ENCODE measurements at regions not wholly inside any gene's neighbourhood (a gene's known extent, or its start where the extent isn't known, plus 50 kb on each side); places are given as distances from the start of the nearest gene placed in this dataset.

DNA sequence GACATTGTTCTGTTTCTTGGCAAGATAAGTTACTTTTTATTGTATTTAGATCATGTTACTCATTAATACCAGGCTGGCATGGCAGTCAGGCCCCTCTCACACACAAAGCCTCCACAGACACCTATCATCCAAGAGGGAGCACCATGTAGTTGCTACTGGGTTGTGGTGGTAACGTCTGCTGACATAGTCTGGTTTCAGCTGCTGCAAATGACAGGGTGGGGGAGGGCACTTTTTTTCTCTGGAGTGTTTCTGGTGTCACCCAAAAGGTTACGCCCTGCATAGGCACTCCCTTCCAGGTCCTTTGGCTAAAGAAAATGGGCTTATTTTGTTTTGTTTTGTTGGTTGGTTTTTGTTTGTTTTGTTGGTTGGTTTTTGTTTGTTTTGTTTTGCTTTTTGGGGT lies 236.4 kb upstream of the RIMS1 start:
- Histone ChIP-seq H3K9ac (ENCODE audit: low read length) (no peak overlapping the region), H3K9me3 (ENCODE audit: control insufficient read depth in 1 of 2, insufficient read depth in 1 of 2, low read depth in 1 of 2, low read length in 2 of 2) (peaks cover 0 to 4% of the 10 kb centered on the region in 2 experiments; a peak in 2 of 4 replicates), H3K4me1 (ENCODE audit: control insufficient read depth in 1 of 2, insufficient read depth in 2 of 2, low read length in 2 of 2) (no peaks in the 10 kb centered on the region), H3K4me3 (replicated peaks in 1 of 2; ENCODE audit: low read depth in 1 of 2, low read length in 2 of 2) (no peak overlapping the region), H3K36me3 (ENCODE audit: control insufficient read depth in 1 of 2, insufficient read depth in 2 of 2, low read length in 2 of 2) (no peaks in the 10 kb centered on the region), H3K27me3 (ENCODE audit: insufficient read depth, low read length) (no peaks in the 10 kb centered on the region), H2AFZ (ENCODE audit: low read depth, low read length, poor library complexity, severe bottlenecking) (no peak overlapping the region), H3K79me2 (ENCODE audit: insufficient read depth, low read length) (no peaks in the 10 kb centered on the region), H3K4me2 (ENCODE audit: low read length) (no peak overlapping the region), H3K9me2 (ENCODE audit: insufficient read depth) (no peaks in the 10 kb centered on the region), H3K27ac (ENCODE audit: low read depth, low read length) (no peak overlapping the region), H4K20me1 (ENCODE audit: insufficient read depth) (no peaks in the 10 kb centered on the region)
- ChIA-PET RAD21 (ENCODE audit: low non-redundant PET in 1 of 2, low total read pairs in 2 of 2, uncharacterized antibody in 2 of 2, unreplicated experiment in 2 of 2) (no interaction called here), POLR2A (no interaction called here), CTCF (no interaction called here)
- ATAC-seq (no peak), DNase-seq (ENCODE audit: low read depth, low spot score) (no peak)
- no peak for TF ChIP-seq CEBPB (IDR thresholded peaks at IDR 0.05; ENCODE audit: low read depth)
- TF ChIP-seq ZFX (IDR thresholded peaks at IDR 0.05) = no peak
- TF ChIP-seq RAD21 (IDR thresholded peaks at IDR 0.05; ENCODE audit: low read depth) = no peak
- no peak for TF ChIP-seq SRF (IDR thresholded peaks at IDR 0.05; ENCODE audit: low read depth)
- TF ChIP-seq, protein P1, sequence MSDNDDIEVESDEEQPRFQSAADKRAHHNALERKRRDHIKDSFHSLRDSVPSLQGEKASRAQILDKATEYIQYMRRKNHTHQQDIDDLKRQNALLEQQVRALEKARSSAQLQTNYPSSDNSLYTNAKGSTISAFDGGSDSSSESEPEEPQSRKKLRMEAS (IDR thresholded peaks at IDR 0.05) = no peak
- TF ChIP-seq POLR2AphosphoS5 (IDR thresholded peaks at IDR 0.05; ENCODE audit: low read depth, low read length) = no peak
- TF ChIP-seq, protein P2, sequence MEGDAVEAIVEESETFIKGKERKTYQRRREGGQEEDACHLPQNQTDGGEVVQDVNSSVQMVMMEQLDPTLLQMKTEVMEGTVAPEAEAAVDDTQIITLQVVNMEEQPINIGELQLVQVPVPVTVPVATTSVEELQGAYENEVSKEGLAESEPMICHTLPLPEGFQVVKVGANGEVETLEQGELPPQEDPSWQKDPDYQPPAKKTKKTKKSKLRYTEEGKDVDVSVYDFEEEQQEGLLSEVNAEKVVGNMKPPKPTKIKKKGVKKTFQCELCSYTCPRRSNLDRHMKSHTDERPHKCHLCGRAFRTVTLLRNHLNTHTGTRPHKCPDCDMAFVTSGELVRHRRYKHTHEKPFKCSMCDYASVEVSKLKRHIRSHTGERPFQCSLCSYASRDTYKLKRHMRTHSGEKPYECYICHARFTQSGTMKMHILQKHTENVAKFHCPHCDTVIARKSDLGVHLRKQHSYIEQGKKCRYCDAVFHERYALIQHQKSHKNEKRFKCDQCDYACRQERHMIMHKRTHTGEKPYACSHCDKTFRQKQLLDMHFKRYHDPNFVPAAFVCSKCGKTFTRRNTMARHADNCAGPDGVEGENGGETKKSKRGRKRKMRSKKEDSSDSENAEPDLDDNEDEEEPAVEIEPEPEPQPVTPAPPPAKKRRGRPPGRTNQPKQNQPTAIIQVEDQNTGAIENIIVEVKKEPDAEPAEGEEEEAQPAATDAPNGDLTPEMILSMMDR (IDR thresholded peaks at IDR 0.05 in 2 of 3, conservative IDR thresholded peaks at IDR 0.05 in 1 of 3; ENCODE audit: borderline replicate concordance in 1 of 3, insufficient read depth in 1 of 3, low read depth in 2 of 3, low read length in 2 of 3) = no peak
- no peak for TF ChIP-seq ELF1 (IDR thresholded peaks at IDR 0.05; ENCODE audit: borderline replicate concordance, low read depth)
- no peak for TF ChIP-seq CBX3 (IDR thresholded peaks at IDR 0.05; ENCODE audit: low read depth)
- no peak for TF ChIP-seq EZH2phosphoT487 (IDR thresholded peaks at IDR 0.05; ENCODE audit: borderline replicate concordance)
- no peak for TF ChIP-seq TCF7L2 (IDR thresholded peaks at IDR 0.05; ENCODE audit: borderline replicate concordance, extremely low read depth, insufficient read depth, insufficient read length)
- TF ChIP-seq JUND (IDR thresholded peaks at IDR 0.05) = no peak
- TF ChIP-seq SIN3A (IDR thresholded peaks at IDR 0.05; ENCODE audit: low read depth) = no peak
- TF ChIP-seq, protein P3, sequence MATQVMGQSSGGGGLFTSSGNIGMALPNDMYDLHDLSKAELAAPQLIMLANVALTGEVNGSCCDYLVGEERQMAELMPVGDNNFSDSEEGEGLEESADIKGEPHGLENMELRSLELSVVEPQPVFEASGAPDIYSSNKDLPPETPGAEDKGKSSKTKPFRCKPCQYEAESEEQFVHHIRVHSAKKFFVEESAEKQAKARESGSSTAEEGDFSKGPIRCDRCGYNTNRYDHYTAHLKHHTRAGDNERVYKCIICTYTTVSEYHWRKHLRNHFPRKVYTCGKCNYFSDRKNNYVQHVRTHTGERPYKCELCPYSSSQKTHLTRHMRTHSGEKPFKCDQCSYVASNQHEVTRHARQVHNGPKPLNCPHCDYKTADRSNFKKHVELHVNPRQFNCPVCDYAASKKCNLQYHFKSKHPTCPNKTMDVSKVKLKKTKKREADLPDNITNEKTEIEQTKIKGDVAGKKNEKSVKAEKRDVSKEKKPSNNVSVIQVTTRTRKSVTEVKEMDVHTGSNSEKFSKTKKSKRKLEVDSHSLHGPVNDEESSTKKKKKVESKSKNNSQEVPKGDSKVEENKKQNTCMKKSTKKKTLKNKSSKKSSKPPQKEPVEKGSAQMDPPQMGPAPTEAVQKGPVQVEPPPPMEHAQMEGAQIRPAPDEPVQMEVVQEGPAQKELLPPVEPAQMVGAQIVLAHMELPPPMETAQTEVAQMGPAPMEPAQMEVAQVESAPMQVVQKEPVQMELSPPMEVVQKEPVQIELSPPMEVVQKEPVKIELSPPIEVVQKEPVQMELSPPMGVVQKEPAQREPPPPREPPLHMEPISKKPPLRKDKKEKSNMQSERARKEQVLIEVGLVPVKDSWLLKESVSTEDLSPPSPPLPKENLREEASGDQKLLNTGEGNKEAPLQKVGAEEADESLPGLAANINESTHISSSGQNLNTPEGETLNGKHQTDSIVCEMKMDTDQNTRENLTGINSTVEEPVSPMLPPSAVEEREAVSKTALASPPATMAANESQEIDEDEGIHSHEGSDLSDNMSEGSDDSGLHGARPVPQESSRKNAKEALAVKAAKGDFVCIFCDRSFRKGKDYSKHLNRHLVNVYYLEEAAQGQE (IDR thresholded peaks at IDR 0.05; ENCODE audit: low read depth) = no peak
- TF ChIP-seq POLR2A (IDR thresholded peaks at IDR 0.05; ENCODE audit: borderline replicate concordance, extremely low read depth, insufficient read depth, insufficient read length) = no peak
- no peak for TF ChIP-seq ZNF274 (IDR thresholded peaks at IDR 0.05; ENCODE audit: low read depth, low read length)
- TF ChIP-seq EGR1 (IDR thresholded peaks at IDR 0.05; ENCODE audit: low read depth) = no peak
- TF ChIP-seq, protein P4, sequence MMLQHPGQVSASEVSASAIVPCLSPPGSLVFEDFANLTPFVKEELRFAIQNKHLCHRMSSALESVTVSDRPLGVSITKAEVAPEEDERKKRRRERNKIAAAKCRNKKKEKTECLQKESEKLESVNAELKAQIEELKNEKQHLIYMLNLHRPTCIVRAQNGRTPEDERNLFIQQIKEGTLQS (IDR thresholded peaks at IDR 0.05) = no peak
- no TSS peak for BruUV-seq (replicated peaks)
- intact Hi-C loops (cut with micrococcal nuclease) = loop anchor here (2.0 kb wide), 1 partner anchor 33 kb away; no protein-coding TSS in a partner anchor

Data from HCT116 (cell line).